C4-2B (cell line): ENCODE measurements at regions not wholly inside any gene's neighbourhood (a gene's known extent, or its start where the extent isn't known, plus 50 kb on each side); places are given as distances from the start of the nearest gene placed in this dataset.
"Not testable (repeated sequence)": the region's sequence is repeated elsewhere in the genome, so short reads cannot be mapped to it uniquely, and the experiment has no call there.

Experiments
- H3K27ac ChIP-seq: fragments of 450-650 bp; 2 replicates; pipeline ENCODE4 v1.5.1; 2017
- ZFX ChIP-seq: fragments of 450-650 bp; IDR thresholded peaks from 2 replicates; pipeline ENCODE4 v1.6.1; 2017
- TF ChIP-seq, protein P1 (sequence below): fragments of 450-650 bp; conservative IDR thresholded peaks from 2 replicates; pipeline ENCODE4 v1.5.1; 2017; ENCODE audit warnings: mild to moderate bottlenecking

DNA sequence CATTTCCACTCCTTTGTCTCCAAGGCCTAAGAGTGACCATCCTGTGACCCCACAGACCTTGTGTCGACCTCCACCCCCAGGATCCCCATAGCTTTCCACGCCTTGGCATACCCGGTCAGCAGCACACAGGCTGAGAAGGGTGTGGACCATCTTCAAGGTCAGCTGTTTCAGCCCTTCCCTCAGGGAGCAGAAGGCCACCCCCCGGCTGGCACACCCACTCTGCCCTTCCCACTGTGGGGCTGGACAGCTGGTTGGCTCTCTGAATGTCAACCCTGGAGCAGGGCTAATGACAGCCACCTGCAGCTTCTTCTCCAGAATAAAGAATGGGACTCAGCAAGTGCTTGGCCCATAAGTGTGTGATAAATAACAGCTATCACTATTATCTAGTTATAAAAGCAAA, 93.1 kb downstream of the OLFM1 start:
- no peak for TF ChIP-seq ZFX
- TF ChIP-seq, protein P1, sequence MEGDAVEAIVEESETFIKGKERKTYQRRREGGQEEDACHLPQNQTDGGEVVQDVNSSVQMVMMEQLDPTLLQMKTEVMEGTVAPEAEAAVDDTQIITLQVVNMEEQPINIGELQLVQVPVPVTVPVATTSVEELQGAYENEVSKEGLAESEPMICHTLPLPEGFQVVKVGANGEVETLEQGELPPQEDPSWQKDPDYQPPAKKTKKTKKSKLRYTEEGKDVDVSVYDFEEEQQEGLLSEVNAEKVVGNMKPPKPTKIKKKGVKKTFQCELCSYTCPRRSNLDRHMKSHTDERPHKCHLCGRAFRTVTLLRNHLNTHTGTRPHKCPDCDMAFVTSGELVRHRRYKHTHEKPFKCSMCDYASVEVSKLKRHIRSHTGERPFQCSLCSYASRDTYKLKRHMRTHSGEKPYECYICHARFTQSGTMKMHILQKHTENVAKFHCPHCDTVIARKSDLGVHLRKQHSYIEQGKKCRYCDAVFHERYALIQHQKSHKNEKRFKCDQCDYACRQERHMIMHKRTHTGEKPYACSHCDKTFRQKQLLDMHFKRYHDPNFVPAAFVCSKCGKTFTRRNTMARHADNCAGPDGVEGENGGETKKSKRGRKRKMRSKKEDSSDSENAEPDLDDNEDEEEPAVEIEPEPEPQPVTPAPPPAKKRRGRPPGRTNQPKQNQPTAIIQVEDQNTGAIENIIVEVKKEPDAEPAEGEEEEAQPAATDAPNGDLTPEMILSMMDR, result no peak
- H3K27ac ChIP-seq, result no peak overlapping the region

DNA sequence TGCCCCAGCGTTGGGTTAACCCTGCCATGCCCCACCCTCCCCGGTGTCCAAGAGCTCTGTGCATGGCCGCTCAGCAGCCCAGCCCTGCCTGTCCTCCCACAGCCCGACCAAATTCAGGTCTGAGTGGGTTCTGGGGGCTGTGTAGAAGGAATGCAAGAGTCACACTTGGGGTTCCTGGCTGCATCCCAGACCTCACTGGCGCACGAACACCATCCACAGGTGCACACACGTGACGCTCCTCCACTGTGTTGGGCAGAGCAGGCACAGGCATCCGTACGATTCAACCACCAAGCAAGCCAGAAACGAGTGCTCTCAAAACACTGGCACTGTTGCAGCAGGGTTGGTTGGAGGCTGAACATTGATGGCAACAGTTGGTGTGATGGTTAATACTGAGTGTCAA, 93.9 kb downstream of the OLFM1 start:
- TF ChIP-seq ZFX, result no peak
- TF ChIP-seq, protein P1, result no peak
- H3K27ac ChIP-seq, result no peak overlapping the region

DNA sequence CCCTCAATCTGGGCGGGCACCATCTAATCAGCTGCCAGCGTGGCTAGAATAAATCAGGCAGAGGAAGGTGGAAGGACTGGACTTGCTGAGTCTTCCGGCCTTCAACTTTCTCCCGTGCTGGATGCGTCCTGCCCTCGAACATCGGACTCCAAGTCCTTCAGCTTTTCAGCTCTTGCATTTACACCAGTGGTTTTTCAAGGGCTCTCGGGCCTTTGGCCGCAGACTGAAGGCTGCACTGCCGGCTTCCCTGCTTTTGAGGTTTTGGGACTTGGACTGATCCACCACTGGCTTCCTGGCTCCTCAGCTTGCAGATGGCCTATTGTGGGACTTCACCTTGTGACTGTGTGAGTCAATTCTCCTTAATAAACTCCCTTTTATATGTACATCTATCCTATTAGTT, 94.4 kb downstream of the OLFM1 start:
- not testable (repeated sequence) for H3K27ac ChIP-seq

DNA sequence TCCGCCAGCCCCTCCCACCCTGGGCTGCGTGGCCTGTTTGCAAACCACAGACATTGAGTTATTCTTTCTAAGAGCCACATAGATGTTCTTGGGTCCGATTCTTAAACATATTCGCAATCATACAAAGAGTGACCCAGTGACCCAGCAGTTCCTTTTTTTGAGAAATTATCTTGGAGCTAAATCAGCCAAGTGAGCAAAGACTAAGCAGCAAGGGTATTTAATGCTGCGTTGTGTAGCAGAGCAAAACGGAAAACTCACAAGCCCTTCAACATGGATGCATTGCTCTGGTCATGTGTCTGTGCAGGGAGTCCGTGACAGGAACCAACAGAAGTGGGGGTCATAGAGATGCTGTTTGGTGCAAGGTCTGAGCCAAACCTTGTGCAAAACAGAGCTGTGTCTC, 95.6 kb downstream of the OLFM1 start:
- TF ChIP-seq, protein P1, result no peak
- no peak for TF ChIP-seq ZFX
- H3K27ac ChIP-seq, result no peak overlapping the region

DNA sequence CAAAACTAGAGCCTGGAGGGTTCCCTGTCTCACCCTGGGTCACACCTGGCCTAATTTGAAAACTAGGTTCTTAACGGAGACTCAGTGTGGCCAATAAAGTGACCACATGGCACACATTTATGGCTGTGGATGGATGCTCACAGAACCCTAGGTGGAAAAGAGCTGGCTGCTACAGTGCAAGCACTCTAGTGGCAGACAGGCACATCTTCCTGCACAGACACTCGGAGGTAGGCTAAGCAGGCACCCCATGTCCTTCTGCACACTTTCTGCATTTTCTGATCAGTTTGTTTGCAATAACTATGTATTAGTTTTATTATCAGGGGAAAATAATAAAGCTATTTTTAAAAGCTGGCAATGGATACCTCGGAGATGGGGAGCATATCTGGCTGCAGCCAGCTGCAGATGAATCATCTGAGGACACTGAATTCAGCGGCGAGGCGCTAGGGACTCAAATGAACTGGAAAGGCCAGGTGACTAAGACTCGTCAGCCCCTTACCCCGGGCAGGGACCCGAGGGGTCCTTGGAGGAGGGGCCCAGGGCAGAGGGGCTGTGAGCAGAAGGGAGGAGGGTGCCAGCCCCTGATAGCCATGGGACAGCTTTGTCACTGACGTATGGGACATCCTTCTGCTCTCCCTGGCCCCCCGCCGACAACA, 96.2 kb downstream of the OLFM1 start:
- TF ChIP-seq, protein P1, result no peak
- TF ChIP-seq ZFX, result no peak
- H3K27ac ChIP-seq, result no peak overlapping the region

DNA sequence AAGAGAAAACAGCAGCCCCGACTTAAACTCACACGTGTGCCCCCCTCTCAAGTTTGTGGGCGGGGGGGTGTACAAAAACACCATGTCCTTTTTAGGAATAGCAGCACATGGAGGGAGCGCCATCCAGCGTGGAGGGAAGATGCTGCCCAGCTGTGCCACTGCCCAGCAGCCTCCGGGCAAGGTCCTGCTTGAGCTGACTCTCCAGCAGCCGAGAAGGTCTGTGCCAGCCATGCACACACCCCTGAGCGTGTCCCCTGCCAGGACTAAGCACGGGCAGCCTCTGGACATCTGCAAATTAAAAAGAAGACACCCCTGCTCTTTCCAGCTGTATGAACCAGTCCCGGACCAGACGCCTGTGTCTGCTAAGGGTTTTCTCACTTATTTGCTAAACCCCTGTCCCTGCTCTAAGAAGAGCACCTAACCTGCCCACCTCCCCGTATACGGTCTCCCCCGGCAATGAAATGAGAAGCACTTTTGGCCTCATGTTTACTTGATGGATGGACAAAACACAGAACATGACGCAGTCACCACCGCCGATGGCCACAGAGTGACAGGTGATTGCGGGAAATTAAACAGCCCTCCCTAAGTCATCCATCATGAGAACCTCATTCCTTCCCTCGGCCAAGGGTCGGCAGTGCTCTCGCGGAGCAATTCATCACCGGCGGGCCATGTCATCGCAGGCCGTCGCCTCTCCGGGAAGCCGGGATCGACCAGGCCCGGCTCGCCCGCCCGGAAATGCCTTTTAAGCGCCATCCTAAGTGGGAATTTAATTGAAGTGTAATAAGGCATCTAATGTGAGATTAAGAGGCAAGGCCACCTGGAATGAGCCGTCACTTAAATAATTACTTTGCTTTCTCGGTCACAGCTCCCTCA, 96.9 kb downstream of the OLFM1 start:
- no peak for TF ChIP-seq ZFX
- TF ChIP-seq, protein P1, result no peak
- no peak overlapping the region for H3K27ac ChIP-seq

DNA sequence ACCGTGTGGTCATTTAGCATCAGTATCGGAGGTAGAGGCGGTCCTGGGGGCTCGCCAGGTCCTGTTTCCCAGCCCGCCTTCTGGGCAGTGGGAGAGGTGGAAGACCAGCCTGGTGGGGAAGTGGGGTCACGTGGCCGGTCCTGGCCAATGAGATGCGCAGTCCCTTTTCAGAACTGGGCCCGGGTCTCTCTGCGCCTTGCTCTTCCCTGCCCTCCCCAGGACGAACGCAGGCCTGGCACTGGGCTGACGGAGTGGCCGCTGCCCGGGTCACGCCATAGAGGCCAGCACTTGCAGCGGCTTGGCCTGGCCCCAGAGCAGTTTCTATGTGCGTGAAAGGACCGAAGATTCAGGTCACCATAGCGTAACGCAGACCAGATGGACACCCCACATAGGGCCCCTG, 97.6 kb downstream of the OLFM1 start:
- H3K27ac ChIP-seq, result no peak overlapping the region
- TF ChIP-seq, protein P1, result no peak
- TF ChIP-seq ZFX, result no peak
